ENCODE measurements at regions not wholly inside any gene's neighbourhood (a gene's known extent, or its start where the extent isn't known, plus 50 kb on each side); places are given as distances from the start of the nearest gene placed in this dataset.

DNA sequence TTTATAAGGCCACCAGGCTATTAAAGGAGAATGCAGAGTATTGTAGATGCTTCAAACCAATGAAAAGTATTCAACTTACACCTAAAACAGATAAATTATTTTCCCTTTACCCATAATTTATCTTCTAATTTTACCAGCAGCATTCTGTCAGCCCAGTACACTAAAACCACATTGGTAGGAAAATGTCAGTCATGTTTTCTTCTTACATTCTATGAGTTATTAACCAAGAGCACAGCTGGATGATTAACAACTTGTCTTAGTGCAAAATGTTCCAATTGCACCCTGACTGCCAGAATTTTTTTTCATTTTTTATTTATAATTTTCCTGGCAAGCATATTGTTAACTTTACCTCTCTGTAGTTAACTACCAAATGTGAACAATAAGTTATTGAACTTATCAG lies 79.0 kb upstream of the WDR75 start:
- no peak for TF ChIP-seq EZH2 (IDR thresholded peaks at IDR 0.05; ENCODE audit: borderline replicate concordance, insufficient read depth, low read depth, low read length, poor library complexity, severe bottlenecking)
- TF ChIP-seq, protein P1, sequence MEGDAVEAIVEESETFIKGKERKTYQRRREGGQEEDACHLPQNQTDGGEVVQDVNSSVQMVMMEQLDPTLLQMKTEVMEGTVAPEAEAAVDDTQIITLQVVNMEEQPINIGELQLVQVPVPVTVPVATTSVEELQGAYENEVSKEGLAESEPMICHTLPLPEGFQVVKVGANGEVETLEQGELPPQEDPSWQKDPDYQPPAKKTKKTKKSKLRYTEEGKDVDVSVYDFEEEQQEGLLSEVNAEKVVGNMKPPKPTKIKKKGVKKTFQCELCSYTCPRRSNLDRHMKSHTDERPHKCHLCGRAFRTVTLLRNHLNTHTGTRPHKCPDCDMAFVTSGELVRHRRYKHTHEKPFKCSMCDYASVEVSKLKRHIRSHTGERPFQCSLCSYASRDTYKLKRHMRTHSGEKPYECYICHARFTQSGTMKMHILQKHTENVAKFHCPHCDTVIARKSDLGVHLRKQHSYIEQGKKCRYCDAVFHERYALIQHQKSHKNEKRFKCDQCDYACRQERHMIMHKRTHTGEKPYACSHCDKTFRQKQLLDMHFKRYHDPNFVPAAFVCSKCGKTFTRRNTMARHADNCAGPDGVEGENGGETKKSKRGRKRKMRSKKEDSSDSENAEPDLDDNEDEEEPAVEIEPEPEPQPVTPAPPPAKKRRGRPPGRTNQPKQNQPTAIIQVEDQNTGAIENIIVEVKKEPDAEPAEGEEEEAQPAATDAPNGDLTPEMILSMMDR (IDR thresholded peaks at IDR 0.05), result no peak
- no peaks in the 10 kb centered on the region for H3K27me3 ChIP-seq (replicated peaks in 1 of 4; ENCODE audit: control extremely low read depth in 1 of 4, control insufficient read depth in 3 of 4, insufficient read depth in 4 of 4, low read length in 3 of 4)
- Mint-ChIP-seq H3K27me3 (no peaks in the 10 kb centered on the region), H3K27ac (no peak overlapping the region), H3K9me3 (ENCODE audit: insufficient read depth) (no peaks in the 10 kb centered on the region), H3K4me1 (no peaks in the 10 kb centered on the region), H3K4me3 (no peak overlapping the region)
- no peaks in the 10 kb centered on the region for H4K20me1 ChIP-seq (ENCODE audit: control insufficient read depth, insufficient read depth, low read length, poor library complexity, severe bottlenecking)
- H3K4me2 ChIP-seq (replicated peaks; ENCODE audit: low read depth, low read length, poor library complexity, severe bottlenecking), result no peak overlapping the region
- CTCF ChIA-PET, result no interaction called here
- H3K27ac ChIP-seq (ENCODE audit: low read length in 2 of 2), result no peak overlapping the region
- ATAC-seq (ENCODE audit: low read depth) (no peak), DNase-seq (no peak)
- H3K4me1 ChIP-seq (ENCODE audit: control insufficient read depth in 2 of 2, insufficient read depth in 2 of 2, low read length in 2 of 2), result no peaks in the 10 kb centered on the region
- H3K9me3 ChIP-seq (ENCODE audit: control extremely low read depth in 1 of 3, control insufficient read depth in 2 of 3, insufficient read depth in 1 of 3, low read length in 2 of 3), result peaks cover 0 to 6% (median 0%) of the 10 kb centered on the region in 3 donors
- no peak overlapping the region for H2AFZ ChIP-seq (ENCODE audit: insufficient read depth, low read depth, low read length, poor library complexity, severe bottlenecking)
- intact Hi-C loops (cut with micrococcal nuclease), result no loop called here
- H3K9ac ChIP-seq (ENCODE audit: low read length), result no peak overlapping the region
- H3K4me3 ChIP-seq (ENCODE audit: control extremely low read depth in 1 of 5, extremely low read depth in 1 of 5, insufficient read depth in 1 of 5, low read depth in 2 of 5, low read length in 4 of 5), result no peak overlapping the region
- no peaks in the 10 kb centered on the region for H3K36me3 ChIP-seq (replicated peaks in 1 of 2; ENCODE audit: control extremely low read depth in 1 of 2, control insufficient read depth in 1 of 2, extremely low read depth in 1 of 2, insufficient read depth in 2 of 2, low read length in 1 of 2)
- POLR2A ChIA-PET, result no interaction called here
- no peaks in the 10 kb centered on the region for H3K79me2 ChIP-seq (ENCODE audit: control insufficient read depth, insufficient read depth, low read length)

DNA sequence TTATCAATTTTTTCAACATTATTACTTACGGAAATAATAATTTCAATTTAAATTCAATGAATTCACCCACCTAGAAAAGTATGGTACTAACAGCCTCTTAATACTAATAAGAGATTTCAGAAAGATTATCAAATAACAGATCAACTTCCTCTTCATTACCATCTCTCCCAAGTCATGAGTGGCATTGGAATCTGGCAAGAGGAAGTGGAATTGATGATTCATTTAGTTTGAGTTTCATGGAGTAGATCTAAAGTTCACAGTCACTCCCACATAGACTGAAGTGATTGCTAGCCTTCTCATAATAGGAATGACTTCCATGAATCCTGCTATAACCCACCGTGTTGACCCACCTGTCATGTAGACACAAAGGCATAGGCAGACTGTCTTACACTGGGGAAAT lies 77.7 kb upstream of the WDR75 start:
- no peak overlapping the region for H3K4me3 ChIP-seq (ENCODE audit: control extremely low read depth in 1 of 5, extremely low read depth in 1 of 5, insufficient read depth in 1 of 5, low read depth in 2 of 5, low read length in 4 of 5)
- no peak overlapping the region for H2AFZ ChIP-seq (ENCODE audit: insufficient read depth, low read depth, low read length, poor library complexity, severe bottlenecking)
- DNase-seq (no peak), ATAC-seq (ENCODE audit: low read depth) (no peak)
- no peak overlapping the region for H3K27ac Mint-ChIP-seq
- no peak for TF ChIP-seq EZH2 (IDR thresholded peaks at IDR 0.05; ENCODE audit: borderline replicate concordance, insufficient read depth, low read depth, low read length, poor library complexity, severe bottlenecking)
- TF ChIP-seq, protein P1 (IDR thresholded peaks at IDR 0.05), result no peak
- H3K9ac ChIP-seq (ENCODE audit: low read length), result no peak overlapping the region
- no peak overlapping the region for H3K27ac ChIP-seq (ENCODE audit: low read length in 2 of 2)
- WGBS (ENCODE audit: insufficient coverage), result no CpG with 5 or more reads among the region's 2 CpGs
- H3K4me2 ChIP-seq (replicated peaks; ENCODE audit: low read depth, low read length, poor library complexity, severe bottlenecking), result no peak overlapping the region
- no peaks in the 10 kb centered on the region for H3K4me1 Mint-ChIP-seq
- no peaks in the 10 kb centered on the region for H4K20me1 ChIP-seq (ENCODE audit: control insufficient read depth, insufficient read depth, low read length, poor library complexity, severe bottlenecking)
- no peaks in the 10 kb centered on the region for H3K79me2 ChIP-seq (ENCODE audit: control insufficient read depth, insufficient read depth, low read length)
- H3K27me3 ChIP-seq (replicated peaks in 1 of 4; ENCODE audit: control extremely low read depth in 1 of 4, control insufficient read depth in 3 of 4, insufficient read depth in 4 of 4, low read length in 3 of 4), result no peaks in the 10 kb centered on the region
- H3K4me3 Mint-ChIP-seq, result no peak overlapping the region
- H3K4me1 ChIP-seq (ENCODE audit: control insufficient read depth in 2 of 2, insufficient read depth in 2 of 2, low read length in 2 of 2), result no peaks in the 10 kb centered on the region
- no peaks in the 10 kb centered on the region for H3K9me3 Mint-ChIP-seq (ENCODE audit: insufficient read depth)
- no peaks in the 10 kb centered on the region for H3K27me3 Mint-ChIP-seq
- POLR2A ChIA-PET, result no interaction called here
- CTCF ChIA-PET, result no interaction called here
- H3K36me3 ChIP-seq (replicated peaks in 1 of 2; ENCODE audit: control extremely low read depth in 1 of 2, control insufficient read depth in 1 of 2, extremely low read depth in 1 of 2, insufficient read depth in 2 of 2, low read length in 1 of 2), result no peaks in the 10 kb centered on the region
- H3K9me3 ChIP-seq (ENCODE audit: control extremely low read depth in 1 of 3, control insufficient read depth in 2 of 3, insufficient read depth in 1 of 3, low read length in 2 of 3), result no peaks in the 10 kb centered on the region
- intact Hi-C loops (cut with micrococcal nuclease), result no loop called here
